K562 (cell line): ENCODE measurements at regions not wholly inside any gene's neighbourhood (a gene's known extent, or its start where the extent isn't known, plus 50 kb on each side); places are given as distances from the start of the nearest gene placed in this dataset.

Experiments
- ATF7 ChIP-seq: fragments of 450-650 bp; IDR thresholded peaks from 2 replicates; pipeline ENCODE4 v1.7.1; 2014; ENCODE audit warnings: mild to moderate bottlenecking, moderate library complexity
- BRD9 ChIP-seq: fragments of 450-650 bp; IDR thresholded peaks from 2 replicates; pipeline ENCODE4 v1.6.1; 2018; ENCODE audit warnings: low read depth; ENCODE audit not compliant: partially characterized antibody
- CTCF ChIP-seq, 3 experiments: IDR thresholded peaks in 2 of 3; conservative IDR thresholded peaks in 1 of 3; 2 replicates each; pipeline ENCODE4 v1.5.1; 2011 to 2012; ENCODE audit warnings: low read length in 3 of 3, mild to moderate bottlenecking in 3 of 3, control low read depth in 2 of 3, improper control_type of control experiment in 1 of 3, inconsistent platforms in 1 of 3, low read depth in 1 of 3, mixed read lengths in 1 of 3, moderate library complexity in 1 of 3; ENCODE audit not compliant: insufficient read depth in 2 of 3
- DNMT1 ChIP-seq: fragments of 450-650 bp; IDR thresholded peaks from 2 replicates; pipeline ENCODE4 v1.6.1; 2016; ENCODE audit warnings: antibody characterized with exemption, mild to moderate bottlenecking
- EZH2 ChIP-seq: IDR thresholded peaks from 2 replicates; pipeline ENCODE4 v1.6.1; 2012; ENCODE audit warnings: low read depth, mild to moderate bottlenecking, inconsistent platforms, low read length, borderline replicate concordance
- JUND ChIP-seq, 2 experiments: IDR thresholded peaks; 2 replicates in 1 of 2; 3 replicates in 1 of 2; pipeline ENCODE4 v1.6.1; 2011; ENCODE audit warnings: borderline replicate concordance in 2 of 2, low read depth in 2 of 2, low read length in 2 of 2, improper control_type of control experiment in 1 of 2, missing biosample characterization in 1 of 2, missing genetic modification characterization in 1 of 2, missing genetic modification reagents in 1 of 2
- MAZ ChIP-seq, 2 experiments: fragments of 450-650 bp in 1 of 2; sonication (generic) in 1 of 2; formaldehyde crosslinking; IDR thresholded peaks in 1 of 2; conservative IDR thresholded peaks in 1 of 2; 2 replicates each; pipeline versions ENCODE4 v1.4.0 to v1.5.0; 2020; ENCODE audit warnings: mild to moderate bottlenecking in 1 of 2, missing genetic modification reagents in 1 of 2
- PHF8 ChIP-seq: fragments of 200-600 bp; sonication (generic); IDR thresholded peaks from 2 replicates; pipeline ENCODE4 v1.6.1; 2012; ENCODE audit warnings: mixed run types, mild to moderate bottlenecking, inconsistent platforms, low read length, moderate library complexity, borderline replicate concordance
- SIN3B ChIP-seq: fragments of 450-650 bp; IDR thresholded peaks from 2 replicates; pipeline ENCODE4 v1.6.1; 2017; ENCODE audit warnings: low read depth, mild to moderate bottlenecking, moderate library complexity
- SMAD2 ChIP-seq: fragments of 150-350 bp; IDR thresholded peaks from 2 replicates; pipeline ENCODE4 v1.6.1; 2014; ENCODE audit warnings: low read depth, mild to moderate bottlenecking, low read length
- SP1 ChIP-seq: sonication (generic); formaldehyde crosslinking; IDR thresholded peaks from 2 replicates; pipeline ENCODE4 v1.8.1; 2022; ENCODE audit warnings: mild to moderate bottlenecking, missing genetic modification reagents
- ZSCAN29 ChIP-seq: fragments of 450-650 bp; IDR thresholded peaks from 2 replicates; pipeline ENCODE4 v1.6.1; 2017
- TF ChIP-seq, protein P1 (sequence below): sonication (generic); formaldehyde crosslinking; IDR thresholded peaks from 2 replicates; pipeline ENCODE4 v1.8.1; 2022; ENCODE audit warnings: missing genetic modification reagents

DNA sequence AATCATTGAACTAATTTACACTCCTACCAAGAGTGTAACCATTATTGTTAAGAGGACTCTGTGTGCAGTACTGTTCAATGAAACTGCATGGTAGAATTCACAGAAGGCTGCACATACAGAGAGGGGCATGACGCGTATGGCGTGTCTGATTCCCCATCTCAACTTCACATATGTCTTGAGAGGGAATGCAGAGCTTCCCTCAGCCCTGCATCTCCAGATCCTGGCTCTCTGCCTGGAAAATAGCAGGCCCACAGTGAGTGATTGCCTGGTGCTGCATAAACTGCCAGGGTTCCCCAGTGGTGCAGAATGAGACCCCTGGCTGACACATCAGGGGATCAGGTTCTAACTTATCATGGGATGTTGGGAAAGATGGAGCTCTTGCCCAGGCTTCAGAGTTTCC lies 260.2 kb upstream of the ISX start:
- no peak for TF ChIP-seq SIN3B
- no peak for TF ChIP-seq EZH2
- no peak for TF ChIP-seq SP1 (CRISPR knock-in tag)
- no peak for TF ChIP-seq MAZ (CRISPR knock-in tag; conservative IDR thresholded peaks at IDR 0.05 in 1 of 2, IDR thresholded peaks at IDR 0.05 in 1 of 2)
- TF ChIP-seq ZSCAN29, result no peak
- no peak for TF ChIP-seq BRD9
- TF ChIP-seq, protein P1, sequence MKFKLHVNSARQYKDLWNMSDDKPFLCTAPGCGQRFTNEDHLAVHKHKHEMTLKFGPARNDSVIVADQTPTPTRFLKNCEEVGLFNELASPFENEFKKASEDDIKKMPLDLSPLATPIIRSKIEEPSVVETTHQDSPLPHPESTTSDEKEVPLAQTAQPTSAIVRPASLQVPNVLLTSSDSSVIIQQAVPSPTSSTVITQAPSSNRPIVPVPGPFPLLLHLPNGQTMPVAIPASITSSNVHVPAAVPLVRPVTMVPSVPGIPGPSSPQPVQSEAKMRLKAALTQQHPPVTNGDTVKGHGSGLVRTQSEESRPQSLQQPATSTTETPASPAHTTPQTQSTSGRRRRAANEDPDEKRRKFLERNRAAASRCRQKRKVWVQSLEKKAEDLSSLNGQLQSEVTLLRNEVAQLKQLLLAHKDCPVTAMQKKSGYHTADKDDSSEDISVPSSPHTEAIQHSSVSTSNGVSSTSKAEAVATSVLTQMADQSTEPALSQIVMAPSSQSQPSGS (CRISPR knock-in tag), result no peak
- TF ChIP-seq CTCF (IDR thresholded peaks at IDR 0.05 in 2 of 3, conservative IDR thresholded peaks at IDR 0.05 in 1 of 3; ENCODE audit: insufficient read depth in 2 of 3, low read depth in 1 of 3, low read length in 3 of 3), result no peak
- no peak for TF ChIP-seq ATF7
- no peak for TF ChIP-seq SMAD2
- no peak for TF ChIP-seq DNMT1
- TF ChIP-seq JUND (IDR thresholded peaks at IDR 0.05; ENCODE audit: borderline replicate concordance, low read depth, low read length), result no peak
- TF ChIP-seq JUND (tag; IDR thresholded peaks at IDR 0.05; ENCODE audit: borderline replicate concordance, low read depth, low read length), result no peak
- TF ChIP-seq PHF8, result no peak
